AG09309 (cell line): ENCODE measurements at regions not wholly inside any gene's neighbourhood (a gene's known extent, or its start where the extent isn't known, plus 50 kb on each side); places are given as distances from the start of the nearest gene placed in this dataset.

ENCODE experiments used
- DNase-seq: peaks from one replicate; pipeline ENCODE4 v3.0.0-alpha.2; 2010; ENCODE audit warnings: low read depth
- H3K4me3 ChIP-seq: 2 replicates; pipeline ENCODE4 v1.5.1; 2011; ENCODE audit warnings: mild to moderate bottlenecking, low read depth, low read length, moderate library complexity; ENCODE audit not compliant: control insufficient read depth
- TF ChIP-seq, protein P1 (sequence below): IDR thresholded peaks from 2 replicates; pipeline ENCODE4 v1.5.1; 2011; ENCODE audit warnings: mild to moderate bottlenecking, low read depth, low read length, inconsistent platforms; ENCODE audit not compliant: insufficient read depth, control insufficient read depth; ENCODE audit errors: missing control alignments

DNA sequence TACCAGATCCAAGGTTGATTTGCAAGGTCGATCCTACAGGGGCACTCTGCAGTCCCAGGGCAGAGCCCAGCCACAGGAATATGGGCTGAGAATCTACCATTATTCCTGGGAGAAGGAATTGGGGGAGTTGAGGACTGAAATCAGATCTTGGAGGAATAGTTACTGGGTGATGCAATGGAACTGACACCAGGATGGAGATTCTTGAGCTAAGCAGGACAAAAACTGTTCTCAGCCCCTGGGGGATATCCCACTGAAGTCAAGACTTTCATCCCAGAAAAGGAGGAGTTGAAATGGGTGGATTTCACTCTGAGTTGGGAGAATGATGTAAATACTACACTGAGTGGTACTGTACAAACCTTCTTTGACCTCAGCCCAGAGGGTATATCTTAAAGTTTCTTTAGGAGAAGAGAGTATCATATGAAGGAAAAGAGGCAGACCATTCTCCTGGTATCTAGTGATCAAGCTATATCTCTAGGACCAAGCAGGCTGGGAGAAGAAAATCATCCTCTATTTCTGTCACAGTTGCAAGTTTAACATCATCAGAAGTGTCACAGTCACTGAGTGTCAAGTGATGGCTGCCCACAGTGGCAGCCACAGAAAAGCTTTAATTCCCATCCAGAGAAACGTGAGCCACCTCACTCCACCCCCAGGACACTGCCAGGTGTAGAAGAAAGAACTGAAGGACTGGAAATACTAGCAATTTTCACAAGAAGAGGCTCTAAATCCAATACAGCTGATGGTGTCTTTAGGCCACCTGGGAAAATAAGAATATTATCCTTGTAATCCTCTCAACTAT, 181.9 kb downstream of the NUAK1 start:
- DNase-seq = no peak
- no peak overlapping the region for H3K4me3 ChIP-seq
- TF ChIP-seq, protein P1, sequence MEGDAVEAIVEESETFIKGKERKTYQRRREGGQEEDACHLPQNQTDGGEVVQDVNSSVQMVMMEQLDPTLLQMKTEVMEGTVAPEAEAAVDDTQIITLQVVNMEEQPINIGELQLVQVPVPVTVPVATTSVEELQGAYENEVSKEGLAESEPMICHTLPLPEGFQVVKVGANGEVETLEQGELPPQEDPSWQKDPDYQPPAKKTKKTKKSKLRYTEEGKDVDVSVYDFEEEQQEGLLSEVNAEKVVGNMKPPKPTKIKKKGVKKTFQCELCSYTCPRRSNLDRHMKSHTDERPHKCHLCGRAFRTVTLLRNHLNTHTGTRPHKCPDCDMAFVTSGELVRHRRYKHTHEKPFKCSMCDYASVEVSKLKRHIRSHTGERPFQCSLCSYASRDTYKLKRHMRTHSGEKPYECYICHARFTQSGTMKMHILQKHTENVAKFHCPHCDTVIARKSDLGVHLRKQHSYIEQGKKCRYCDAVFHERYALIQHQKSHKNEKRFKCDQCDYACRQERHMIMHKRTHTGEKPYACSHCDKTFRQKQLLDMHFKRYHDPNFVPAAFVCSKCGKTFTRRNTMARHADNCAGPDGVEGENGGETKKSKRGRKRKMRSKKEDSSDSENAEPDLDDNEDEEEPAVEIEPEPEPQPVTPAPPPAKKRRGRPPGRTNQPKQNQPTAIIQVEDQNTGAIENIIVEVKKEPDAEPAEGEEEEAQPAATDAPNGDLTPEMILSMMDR = no peak

DNA sequence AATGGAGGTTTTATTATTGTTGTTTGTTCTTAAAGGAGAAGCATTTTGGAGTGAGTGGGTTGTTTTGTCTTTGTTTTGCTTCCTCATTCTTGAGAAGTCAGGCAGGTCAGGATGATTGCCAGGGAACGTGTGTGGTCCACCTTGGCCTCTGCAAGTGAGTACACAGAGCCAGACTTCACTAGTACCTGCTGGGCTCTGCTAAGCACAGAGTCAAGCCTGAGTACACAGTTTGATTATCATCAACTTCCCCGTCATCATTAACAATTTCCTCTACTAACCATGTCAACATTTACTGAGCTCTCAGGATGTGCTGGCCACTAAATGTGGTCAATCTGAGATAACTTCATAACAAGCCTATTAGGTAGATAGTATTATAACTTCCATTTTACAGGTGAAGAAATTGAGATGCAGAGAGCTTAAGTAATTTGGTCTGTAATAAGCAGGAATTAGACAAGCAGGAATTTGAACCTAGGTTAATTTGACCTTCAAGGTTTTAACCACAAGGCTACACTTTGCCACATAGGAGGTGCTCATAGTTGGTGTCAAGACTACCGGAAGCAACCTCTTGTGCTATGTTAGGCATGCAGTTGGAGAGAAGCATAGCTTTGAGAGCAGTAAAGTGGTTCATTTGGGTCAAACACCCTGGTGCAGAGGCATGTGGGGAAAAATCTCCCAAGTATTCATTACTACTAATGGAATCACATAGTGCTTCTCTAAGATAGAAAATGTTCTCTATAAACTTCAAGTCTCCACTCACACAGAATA, 178.3 kb downstream of the NUAK1 start:
- no peak for DNase-seq
- H3K4me3 ChIP-seq = no peak overlapping the region
- TF ChIP-seq, protein P1 = no peak

DNA sequence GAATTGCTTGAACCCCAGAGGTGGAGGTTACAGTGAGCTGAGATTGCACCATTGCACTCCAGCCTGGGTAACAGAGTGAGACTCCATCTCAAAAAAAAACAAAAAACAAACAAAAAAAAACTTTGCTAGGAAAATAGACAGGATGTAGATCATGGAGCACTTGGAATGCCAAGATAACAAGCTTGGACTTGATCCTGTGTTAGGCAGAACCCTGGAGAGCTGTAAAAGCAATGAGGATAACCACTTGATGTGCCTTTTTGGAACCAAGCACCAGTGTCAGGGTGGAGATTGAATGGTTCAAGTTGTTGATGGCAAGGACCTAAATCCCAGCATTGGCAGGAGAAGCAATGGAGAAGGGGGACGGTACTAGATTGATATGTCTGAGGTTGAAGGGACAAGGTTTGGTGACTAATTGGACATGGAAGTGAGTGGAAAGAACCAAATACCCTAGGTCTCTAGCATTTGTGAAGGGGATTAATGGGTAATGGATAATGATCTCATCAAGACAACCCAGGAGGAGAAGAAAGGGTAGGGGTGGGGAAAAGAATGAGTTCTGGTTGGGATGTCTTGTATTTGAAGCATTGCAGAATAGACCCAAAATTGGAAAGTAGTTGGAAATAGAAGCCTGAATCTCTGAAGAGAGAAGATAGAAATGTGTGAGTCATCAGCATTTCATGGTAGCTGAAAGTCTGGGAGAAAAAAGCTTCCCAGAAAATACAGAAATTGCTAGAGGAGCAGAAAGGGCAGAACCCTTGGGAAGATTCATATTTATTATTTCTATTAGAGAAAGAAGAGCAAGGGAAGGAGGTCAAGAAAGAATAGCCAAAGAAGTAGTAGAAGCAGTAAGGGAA, 176.7 kb downstream of the NUAK1 start:
- no peak for DNase-seq
- TF ChIP-seq, protein P1 = no peak
- no peak overlapping the region for H3K4me3 ChIP-seq

DNA sequence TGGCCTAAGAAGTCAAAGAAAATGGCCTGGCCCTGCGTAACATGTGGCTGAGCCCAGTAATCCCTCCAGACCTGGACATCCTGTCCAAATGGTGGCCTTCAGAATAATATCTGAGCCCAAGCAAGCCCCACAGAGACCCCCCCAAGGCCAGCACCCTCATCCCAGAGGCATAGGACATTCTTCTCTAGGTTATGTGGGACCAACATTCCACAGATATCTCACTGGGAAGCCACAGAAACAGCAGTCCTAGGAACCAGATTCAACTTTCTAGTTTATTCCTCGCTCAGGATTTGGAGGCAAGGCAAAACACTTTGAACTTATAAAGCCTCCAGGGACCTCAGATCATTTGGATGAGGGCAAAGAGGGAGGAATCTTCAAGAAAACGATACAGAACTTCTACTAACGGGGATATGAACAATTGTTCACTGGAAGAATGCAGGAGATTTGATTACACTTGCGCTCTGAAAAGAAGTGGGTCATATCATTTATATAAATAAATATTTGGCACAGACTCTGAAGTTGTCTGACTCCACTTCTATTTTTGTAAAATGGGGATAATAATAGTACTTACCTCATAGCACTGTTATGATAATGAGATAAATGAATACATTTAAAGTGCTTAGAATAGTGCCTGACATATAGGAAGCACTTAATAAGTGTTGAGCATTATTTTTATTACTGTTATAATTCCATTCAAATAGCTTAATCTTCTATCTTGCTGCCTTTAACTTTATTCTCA, 171.5 kb downstream of the NUAK1 start:
- H3K4me3 ChIP-seq = no peak overlapping the region
- no peak for DNase-seq
- TF ChIP-seq, protein P1 = no peak

DNA sequence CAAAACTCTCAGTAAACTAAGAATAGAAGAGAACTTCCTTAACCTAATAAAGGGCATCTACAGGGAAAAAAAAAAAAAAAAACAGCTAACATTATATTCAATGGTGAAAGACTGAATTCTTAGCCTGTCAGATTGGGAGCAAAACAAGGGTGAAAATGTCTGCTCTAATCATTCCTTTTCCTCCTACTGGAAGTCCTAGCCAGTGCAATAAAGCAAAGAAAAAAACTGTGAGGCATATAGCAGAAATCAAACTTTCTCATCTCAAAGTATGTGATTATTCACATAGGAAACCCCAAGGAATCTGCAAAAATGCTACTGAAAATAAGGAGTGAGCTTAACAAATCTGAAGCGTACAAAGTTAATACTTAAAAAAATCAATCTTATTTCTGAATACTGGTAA, 170.7 kb downstream of the NUAK1 start:
- no peak for DNase-seq
- no peak overlapping the region for H3K4me3 ChIP-seq
- TF ChIP-seq, protein P1 = no peak

DNA sequence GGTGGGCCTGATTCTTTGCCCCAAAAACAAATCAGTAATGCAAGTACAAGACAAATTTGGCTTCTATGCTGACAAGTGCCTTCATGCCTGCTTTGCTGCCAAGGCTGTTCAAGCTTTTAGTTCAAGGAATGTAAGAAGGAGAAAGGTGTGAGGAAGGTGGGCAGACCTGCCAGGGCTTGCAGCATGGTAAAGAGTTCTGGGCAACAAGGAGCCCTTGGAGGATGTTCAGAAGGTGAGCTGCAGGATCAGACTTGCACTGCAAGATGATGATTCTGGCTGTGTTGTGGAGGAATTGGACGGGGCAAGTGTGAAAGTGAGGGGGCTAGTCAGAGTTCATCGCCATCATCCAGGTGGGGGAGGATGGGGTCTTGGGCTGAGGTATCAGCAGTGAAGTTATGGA, 167.9 kb downstream of the NUAK1 start:
- no peak for DNase-seq
- TF ChIP-seq, protein P1 = no peak
- H3K4me3 ChIP-seq = no peak overlapping the region
